MG63 (cell line): ENCODE measurements at regions not wholly inside any gene's neighbourhood (a gene's known extent, or its start where the extent isn't known, plus 50 kb on each side); places are given as distances from the start of the nearest gene placed in this dataset.
"Not testable (repeated sequence)": the region's sequence is repeated elsewhere in the genome, so short reads cannot be mapped to it uniquely, and the experiment has no call there.

ENCODE experiments used
- DNase-seq: peaks from one replicate; pipeline ENCODE4 v3.0.0-alpha.2; 2020
- H3K27me3 ChIP-seq: fragments of 250-450 bp; sonication (Bioruptor Pico); 2 replicates; pipeline ENCODE4 v1.5.1; 2020; ENCODE audit warnings: mild to moderate bottlenecking, moderate library complexity
- H3K36me3 ChIP-seq: fragments of 250-450 bp; sonication (Bioruptor Pico); 2 replicates; pipeline ENCODE4 v1.5.1; 2020; ENCODE audit warnings: mild to moderate bottlenecking, moderate library complexity
- H3K4me3 ChIP-seq: fragments of 250-450 bp; sonication (Bioruptor Pico); 2 replicates; pipeline ENCODE4 v1.5.1; 2020; ENCODE audit warnings: mild to moderate bottlenecking, moderate library complexity
- H3K9me3 ChIP-seq: fragments of 250-450 bp; sonication (Bioruptor Pico); 2 replicates; pipeline ENCODE4 v1.5.1; 2020; ENCODE audit warnings: mild to moderate bottlenecking, moderate library complexity

DNA sequence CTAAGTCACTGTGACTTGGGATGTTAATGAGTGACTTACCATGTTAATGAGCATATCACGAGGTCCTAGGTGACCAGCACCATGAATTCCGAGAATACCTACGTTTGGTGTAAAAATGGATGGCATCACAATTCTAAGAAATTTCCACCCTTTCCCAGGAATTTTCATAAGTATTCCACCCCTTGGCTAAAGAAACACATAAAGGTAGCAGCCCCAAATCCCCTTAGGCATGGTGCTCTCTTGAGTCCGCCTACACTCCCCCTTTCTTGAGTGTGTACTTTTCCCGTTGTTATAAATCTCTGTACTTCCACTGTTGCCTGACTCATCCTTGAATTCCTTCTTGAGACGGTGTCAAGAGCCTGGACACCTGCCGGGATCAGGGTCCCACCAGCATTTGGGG, 504.0 kb upstream of the RBFOX1 start:
- H3K36me3 ChIP-seq, result no peaks in the 10 kb centered on the region
- H3K9me3 ChIP-seq, result no peaks in the 10 kb centered on the region
- H3K4me3 ChIP-seq, result no peak overlapping the region
- no peaks in the 10 kb centered on the region for H3K27me3 ChIP-seq
- DNase-seq, result no peak

DNA sequence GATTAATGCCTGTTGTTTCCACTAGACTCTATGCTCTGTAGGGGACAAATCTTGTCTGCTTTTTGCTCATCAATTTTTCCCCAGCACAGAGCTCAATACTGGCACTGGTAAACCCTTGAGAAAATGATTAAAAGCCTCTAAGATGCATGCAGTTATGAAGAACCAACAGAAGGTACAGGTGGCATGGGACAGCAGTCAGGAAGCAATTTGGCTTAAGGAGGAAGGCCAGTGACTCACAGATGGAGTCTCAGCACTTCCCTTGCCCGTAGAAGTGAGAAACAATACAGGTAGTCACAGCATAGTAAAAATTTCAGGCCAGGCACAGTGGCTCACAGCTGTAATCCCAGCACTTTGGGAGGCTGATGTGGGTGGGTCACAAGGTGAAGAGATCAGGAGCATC, 504.7 kb upstream of the RBFOX1 start:
- Histone ChIP-seq H3K9me3 (no peaks in the 10 kb centered on the region), H3K36me3 (no peaks in the 10 kb centered on the region), H3K27me3 (no peaks in the 10 kb centered on the region), H3K4me3 (no peak overlapping the region)
- DNase-seq, result no peak

GRCh38 chr16:6827267-6827666, 505.4 kb upstream of the RBFOX1 start:
- Histone ChIP-seq H3K36me3 (no peaks in the 10 kb centered on the region), H3K9me3 (no peaks in the 10 kb centered on the region), H3K4me3 (no peak overlapping the region), H3K27me3 (no peaks in the 10 kb centered on the region)
- no peak for DNase-seq

GRCh38 chr16:6822041-6822440, 510.6 kb upstream of the RBFOX1 start:
- Histone ChIP-seq H3K27me3 (no peaks in the 10 kb centered on the region), H3K4me3 (no peak overlapping the region), H3K9me3 (no peaks in the 10 kb centered on the region), H3K36me3 (no peaks in the 10 kb centered on the region)
- no peak for DNase-seq

DNA sequence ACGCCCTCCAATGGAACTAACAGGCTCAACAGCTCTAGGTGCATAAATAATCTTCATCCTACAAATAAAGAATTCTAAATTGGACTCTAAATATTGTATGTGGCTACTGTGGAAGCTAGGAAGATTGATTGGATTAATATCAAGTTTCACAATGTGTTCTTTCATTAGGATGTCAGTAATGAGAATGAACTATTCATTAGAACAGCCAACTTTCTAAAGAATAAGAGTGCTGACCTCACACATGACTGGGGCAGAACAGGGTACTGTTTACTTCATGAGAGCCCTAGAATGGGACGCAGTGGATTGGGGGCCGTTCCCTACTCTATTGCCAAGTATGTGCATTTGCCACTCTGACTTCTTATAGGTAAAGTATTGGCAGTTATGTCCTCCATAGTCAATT, 528.2 kb upstream of the RBFOX1 start:
- H3K4me3 ChIP-seq, result no peak overlapping the region
- H3K9me3 ChIP-seq, result no peaks in the 10 kb centered on the region
- no peaks in the 10 kb centered on the region for H3K36me3 ChIP-seq
- DNase-seq, result no peak
- no peaks in the 10 kb centered on the region for H3K27me3 ChIP-seq

- H3K4me3 ChIP-seq, result no peak overlapping the region
- H3K27me3 ChIP-seq, result no peaks in the 10 kb centered on the region
- no peaks in the 10 kb centered on the region for H3K9me3 ChIP-seq
- DNase-seq, result no peak
- H3K36me3 ChIP-seq, result no peaks in the 10 kb centered on the region
These were observed 529.5 kb upstream of the RBFOX1 start for GRCh38 chr16:6803176-6803575.

DNA sequence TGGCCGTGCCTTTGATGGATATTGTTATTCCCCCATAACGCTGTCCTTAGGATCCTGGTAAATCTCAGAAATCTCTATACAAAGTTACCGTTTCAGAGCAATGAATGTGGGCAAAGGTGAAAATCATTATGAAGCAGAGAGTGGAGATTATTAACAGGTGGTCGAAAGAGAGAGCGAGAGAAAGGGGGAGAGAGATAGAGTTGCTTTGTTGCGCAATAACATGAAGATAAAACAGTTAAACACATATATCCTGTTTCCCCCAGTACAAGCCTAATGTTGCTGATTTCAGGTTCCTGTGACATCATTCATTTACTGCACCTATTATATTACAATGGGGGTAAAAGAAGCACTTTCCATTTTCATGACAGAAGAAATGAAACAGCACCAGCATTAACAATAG, 535.4 kb upstream of the RBFOX1 start:
- Histone ChIP-seq H3K36me3 (no peaks in the 10 kb centered on the region), H3K4me3 (no peak overlapping the region), H3K9me3 (no peaks in the 10 kb centered on the region), H3K27me3 (no peaks in the 10 kb centered on the region)
- no peak for DNase-seq

DNA sequence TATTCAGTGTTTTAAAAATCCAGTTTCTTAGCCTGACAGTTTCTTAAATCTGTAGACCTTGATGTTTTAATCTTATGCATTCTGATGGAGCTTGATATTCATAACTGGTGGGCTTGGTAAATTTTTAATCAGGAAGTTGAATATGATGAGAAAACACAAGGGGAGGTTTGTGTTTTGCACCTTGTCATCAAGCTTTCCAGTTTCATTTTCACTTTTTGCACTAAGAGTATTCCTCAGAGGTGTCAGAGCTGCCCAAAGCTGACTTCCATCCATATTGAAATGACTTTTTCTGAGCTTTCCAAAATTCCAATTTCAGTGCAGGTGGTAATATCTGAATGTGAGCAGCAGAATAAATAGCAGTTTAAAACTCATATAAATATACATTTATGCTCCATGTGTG, 555.0 kb upstream of the RBFOX1 start:
- DNase-seq, result no peak
- Histone ChIP-seq H3K9me3 (no peaks in the 10 kb centered on the region), H3K36me3 (no peaks in the 10 kb centered on the region), H3K27me3 (no peaks in the 10 kb centered on the region), H3K4me3 (no peak overlapping the region)

DNA sequence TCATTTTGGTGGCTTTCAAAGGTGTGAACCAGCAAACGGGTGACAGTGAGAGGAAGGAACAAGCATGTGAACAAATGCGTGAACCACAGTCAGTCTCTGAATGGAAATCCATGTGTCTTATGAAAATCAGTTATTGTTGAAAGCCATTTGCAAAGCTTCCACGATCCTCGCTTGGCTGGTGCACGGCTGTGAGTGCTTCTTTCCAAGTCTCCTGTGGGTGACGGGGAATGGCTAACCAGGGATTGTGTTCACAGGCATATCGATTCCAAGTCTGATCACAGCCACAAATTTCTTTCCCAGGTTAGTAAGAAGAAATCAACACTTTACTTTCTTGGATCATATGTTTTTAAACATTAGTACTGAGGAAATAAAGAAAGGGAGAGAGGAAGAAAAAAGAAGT, 556.9 kb upstream of the RBFOX1 start:
- H3K27me3 ChIP-seq, result no peaks in the 10 kb centered on the region
- H3K36me3 ChIP-seq, result no peaks in the 10 kb centered on the region
- H3K4me3 ChIP-seq, result no peak overlapping the region
- H3K9me3 ChIP-seq, result no peaks in the 10 kb centered on the region
- DNase-seq, result no peak

GRCh38 chr16:6771956-6772355, 560.7 kb upstream of the RBFOX1 start:
- no peaks in the 10 kb centered on the region for H3K27me3 ChIP-seq
- no peak for DNase-seq
- H3K4me3 ChIP-seq, result no peak overlapping the region
- H3K9me3 ChIP-seq, result no peaks in the 10 kb centered on the region
- H3K36me3 ChIP-seq, result no peaks in the 10 kb centered on the region

DNA sequence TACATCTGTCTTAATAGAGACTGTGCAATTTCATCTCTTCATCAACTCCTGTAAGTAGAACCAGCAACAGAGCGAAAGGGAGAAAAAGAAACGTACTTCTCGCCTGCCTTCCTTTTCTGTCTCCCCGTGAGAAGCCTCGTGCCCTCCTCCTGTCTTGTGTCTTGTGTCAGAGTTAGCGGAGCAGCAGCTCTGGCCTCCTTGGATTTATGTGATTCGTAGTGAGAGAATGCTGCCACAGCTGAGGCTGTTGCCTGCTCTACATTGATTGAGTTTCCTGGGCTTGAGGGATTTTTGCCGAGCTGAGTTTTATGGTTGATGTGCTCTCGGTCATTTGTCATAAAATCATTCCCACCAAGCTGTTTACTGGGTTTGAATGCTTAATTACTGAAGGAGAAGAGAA, 579.1 kb upstream of the RBFOX1 start:
- no peaks in the 10 kb centered on the region for H3K36me3 ChIP-seq
- H3K27me3 ChIP-seq, result no peaks in the 10 kb centered on the region
- no peak overlapping the region for H3K4me3 ChIP-seq
- no peaks in the 10 kb centered on the region for H3K9me3 ChIP-seq
- DNase-seq, result no peak

- DNase-seq, result no peak
- no peaks in the 10 kb centered on the region for H3K9me3 ChIP-seq
- no peak overlapping the region for H3K4me3 ChIP-seq
- H3K27me3 ChIP-seq, result no peaks in the 10 kb centered on the region
- H3K36me3 ChIP-seq, result no peaks in the 10 kb centered on the region
These were observed 581.5 kb upstream of the RBFOX1 start for GRCh38 chr16:6751191-6751590.

DNA sequence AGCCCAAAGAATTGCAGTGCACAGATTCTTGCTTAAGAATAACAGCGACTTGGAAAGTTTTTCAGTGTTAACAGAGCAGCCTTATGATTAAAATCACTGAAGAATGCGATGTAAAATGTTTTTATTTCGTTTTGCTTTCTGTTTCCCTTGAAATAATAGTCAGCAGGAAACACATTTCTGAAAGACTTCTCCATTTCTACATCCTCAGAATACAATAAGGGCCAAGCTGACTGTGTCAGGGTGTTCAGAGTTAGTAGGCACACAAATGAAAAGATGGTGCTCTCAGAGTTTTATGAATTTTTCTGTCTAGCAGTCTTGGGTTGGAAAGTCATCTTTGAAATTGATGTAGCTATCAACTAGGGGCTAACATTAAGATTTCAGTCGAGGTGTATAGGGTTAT, 582.9 kb upstream of the RBFOX1 start:
- no peak for DNase-seq
- no peaks in the 10 kb centered on the region for H3K9me3 ChIP-seq
- no peaks in the 10 kb centered on the region for H3K36me3 ChIP-seq
- H3K4me3 ChIP-seq, result no peak overlapping the region
- no peaks in the 10 kb centered on the region for H3K27me3 ChIP-seq

- not testable (repeated sequence) for H3K4me3 ChIP-seq, H3K9me3 ChIP-seq, H3K36me3 ChIP-seq, DNase-seq, H3K27me3 ChIP-seq
These were observed 596.3 kb upstream of the RBFOX1 start for GRCh38 chr16:6736302-6736701.

DNA sequence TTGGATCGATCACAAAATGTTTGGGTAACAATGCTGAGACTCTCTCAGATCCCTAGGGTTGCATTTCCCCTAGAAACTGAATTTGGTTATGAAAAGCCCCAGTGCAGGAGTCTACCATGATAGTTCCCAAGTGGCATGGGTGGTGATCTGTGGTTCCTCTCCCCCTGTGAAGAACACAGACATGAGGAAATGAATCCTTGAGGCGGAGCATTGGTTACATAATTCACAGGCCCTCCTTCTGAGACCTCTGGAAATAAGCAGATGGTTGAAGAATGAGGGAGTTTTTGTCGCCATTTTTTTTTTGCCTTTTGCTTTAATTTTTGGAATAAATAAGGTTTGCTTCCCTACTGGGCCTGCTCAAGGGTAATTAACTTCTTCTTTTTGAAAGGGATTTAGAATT, 597.0 kb upstream of the RBFOX1 start:
- no peak for DNase-seq
- H3K36me3 ChIP-seq, result no peaks in the 10 kb centered on the region
- no peaks in the 10 kb centered on the region for H3K9me3 ChIP-seq
- no peak overlapping the region for H3K4me3 ChIP-seq
- no peaks in the 10 kb centered on the region for H3K27me3 ChIP-seq

GRCh38 chr16:6732166-6732565, 600.5 kb upstream of the RBFOX1 start:
- Histone ChIP-seq H3K27me3 (no peaks in the 10 kb centered on the region), H3K9me3 (no peaks in the 10 kb centered on the region), H3K36me3 (no peaks in the 10 kb centered on the region), H3K4me3 (no peak overlapping the region)
- DNase-seq, result no peak

DNA sequence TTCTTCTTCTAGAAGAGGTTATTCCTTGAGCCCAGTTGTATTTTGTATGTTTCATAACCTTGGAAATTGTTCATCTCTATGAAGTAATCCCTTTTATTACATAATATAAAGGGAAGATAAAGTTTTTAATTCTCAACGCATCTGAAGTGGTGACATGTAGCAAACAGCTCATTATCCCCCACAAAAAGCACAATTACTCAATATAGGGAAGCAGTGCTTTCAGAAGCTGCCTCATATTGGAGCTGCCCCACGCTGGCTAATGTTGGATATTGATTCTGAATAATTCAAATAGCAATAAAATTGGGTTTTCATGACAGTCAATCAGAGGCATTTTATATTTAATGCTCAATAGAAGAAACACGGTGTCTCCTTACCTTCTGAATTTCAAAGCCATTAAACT, 604.3 kb upstream of the RBFOX1 start:
- Histone ChIP-seq H3K4me3 (no peak overlapping the region), H3K36me3 (no peaks in the 10 kb centered on the region), H3K9me3 (no peaks in the 10 kb centered on the region), H3K27me3 (no peaks in the 10 kb centered on the region)
- DNase-seq, result no peak

GRCh38 chr16:6726621-6727020, 606.0 kb upstream of the RBFOX1 start:
- Histone ChIP-seq H3K27me3 (no peaks in the 10 kb centered on the region), H3K36me3 (no peaks in the 10 kb centered on the region), H3K9me3 (no peaks in the 10 kb centered on the region), H3K4me3 (no peak overlapping the region)
- no peak for DNase-seq

DNA sequence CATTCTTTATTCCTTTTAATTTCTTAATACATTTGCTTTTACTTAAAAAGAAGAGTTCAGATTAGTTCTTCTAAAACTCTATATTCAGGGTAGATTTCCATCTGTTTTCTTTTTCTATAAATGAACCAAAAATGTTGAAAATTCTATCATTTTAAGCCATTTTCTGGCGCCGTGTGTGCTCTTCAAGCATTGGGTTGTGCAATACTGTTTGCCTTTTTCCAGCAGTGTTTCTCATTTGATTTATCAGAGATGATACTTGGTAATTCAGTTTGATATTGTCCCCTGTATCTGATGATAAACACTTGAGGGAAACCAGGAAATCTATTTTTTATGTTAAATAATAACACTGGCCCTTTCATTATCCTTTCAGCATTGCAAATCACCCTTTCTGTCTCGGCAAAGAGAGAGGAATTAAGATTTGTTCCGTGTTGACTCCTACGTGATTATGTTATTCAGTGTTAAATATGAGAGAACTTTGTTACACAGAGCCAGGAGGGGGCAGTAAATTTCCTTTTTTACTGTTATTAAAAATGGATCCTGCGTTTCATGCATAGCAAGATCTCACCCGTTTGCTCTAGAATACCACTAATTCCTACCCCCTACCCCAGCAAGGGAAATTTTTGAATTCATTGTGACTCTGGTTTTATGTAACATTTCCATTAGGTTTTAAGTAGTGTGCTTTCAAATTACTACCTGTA, 606.9 kb upstream of the RBFOX1 start:
- H3K36me3 ChIP-seq, result no peaks in the 10 kb centered on the region
- H3K27me3 ChIP-seq, result no peaks in the 10 kb centered on the region
- DNase-seq, result no peak
- no peaks in the 10 kb centered on the region for H3K9me3 ChIP-seq
- no peak overlapping the region for H3K4me3 ChIP-seq
